Endothelial cell of umbilical vein (primary cell): ENCODE measurements at regions not wholly inside any gene's neighbourhood (a gene's known extent, or its start where the extent isn't known, plus 50 kb on each side); places are given as distances from the start of the nearest gene placed in this dataset.

Experiments
- BruUV-seq: library from RNA; stranded (reverse); fragments of 400-500 nt; replicated peaks from 2 replicates; lab custom pipeline; 2021; lab: Mats Ljungman, UMichigan
- CTCF ChIA-PET: fragments of 300-600, 350-600 bp; sonication (Branson Sonifier 250); formaldehyde crosslinking; loops from one replicate; lab custom pipeline; 2021; ENCODE audit warnings: antibody characterized with exemption, inconsistent platforms; lab: Charles Lee
- POLR2A ChIA-PET: fragments of 300-600, 350-600 bp; sonication (Branson Sonifier 250); formaldehyde crosslinking; loops from one replicate; lab custom pipeline; 2021; ENCODE audit warnings: antibody characterized with exemption, inconsistent platforms; lab: Charles Lee
- DNase-seq: peaks from one replicate; pipeline ENCODE4 v3.0.0-alpha.2; 2011; ENCODE audit warnings: low read depth, low spot score
- FAIRE-seq: peaks from 2 replicates; lab custom pipeline; 2011; peaks lifted over from hg19 to GRCh38; lab: Jason Lieb, UNC
- H2AFZ ChIP-seq: 2 replicates; pipeline ENCODE4 v1.6.0; 2012; ENCODE audit warnings: low read depth, low read length, control low read depth, inconsistent platforms
- H3K27ac ChIP-seq: 2 replicates; pipeline ENCODE4 v1.5.1; 2011; ENCODE audit warnings: low read depth, mild to moderate bottlenecking, control low read depth, low read length, moderate library complexity; ENCODE audit not compliant: insufficient read depth
- H3K27me3 ChIP-seq, 2 experiments: 2 replicates each; pipeline versions ENCODE4 v1.6.0 to v1.6.1; 2011; ENCODE audit warnings: low read length in 2 of 2, mixed read lengths in 1 of 2; ENCODE audit not compliant: control insufficient read depth in 2 of 2, insufficient read depth in 2 of 2
- H3K36me3 ChIP-seq, 2 experiments: 2 replicates in 1 of 2; 3 replicates in 1 of 2; pipeline ENCODE4 v1.5.1; 2011; ENCODE audit warnings: low read length in 2 of 2, mild to moderate bottlenecking in 1 of 2, moderate library complexity in 1 of 2; ENCODE audit not compliant: control insufficient read depth in 2 of 2, insufficient read depth in 2 of 2; ENCODE audit errors: extremely low read depth in 1 of 2
- H3K4me1 ChIP-seq: 3 replicates; pipeline ENCODE4 v1.5.1; 2011; ENCODE audit warnings: mild to moderate bottlenecking, low read length; ENCODE audit not compliant: control insufficient read depth, insufficient read depth; ENCODE audit errors: extremely low read depth
- H3K4me2 ChIP-seq: 2 replicates; pipeline ENCODE4 v1.6.1; 2011; ENCODE audit warnings: low read length, control low read depth, mixed read lengths; ENCODE audit not compliant: insufficient read depth
- H3K4me3 ChIP-seq, 3 experiments: fragments of 200-600 bp in 1 of 3; sonication (generic), shearing (Covaris generic) in 1 of 3; replicated peaks in 1 of 3; 2 replicates each; pipeline ENCODE4 v1.5.1; 2011 to 2016; ENCODE audit warnings: control low read depth in 3 of 3, low read length in 3 of 3, mild to moderate bottlenecking in 2 of 3, inconsistent platforms in 1 of 3, low read depth in 1 of 3, moderate library complexity in 1 of 3; ENCODE audit not compliant: insufficient read depth in 1 of 3
- H3K79me2 ChIP-seq: 2 replicates; pipeline ENCODE4 v1.6.0; 2012; ENCODE audit warnings: low read length, inconsistent platforms; ENCODE audit not compliant: control insufficient read depth, insufficient read depth
- H3K9ac ChIP-seq: replicated peaks from 2 replicates; pipeline ENCODE3; 2011; ENCODE audit warnings: low read length, control low read depth; ENCODE audit not compliant: insufficient read depth; ENCODE audit errors: extremely low read depth
- H3K9me1 ChIP-seq: replicated peaks from 3 replicates; pipeline ENCODE4 v1.6.0; 2011; ENCODE audit warnings: mild to moderate bottlenecking, low read length; ENCODE audit not compliant: control insufficient read depth, insufficient read depth; ENCODE audit errors: extremely low read depth
- H3K9me3 ChIP-seq: replicated peaks from 2 replicates; pipeline ENCODE4 v1.5.1; 2012; ENCODE audit warnings: low read length, inconsistent platforms; ENCODE audit not compliant: control insufficient read depth, insufficient read depth
- H4K20me1 ChIP-seq: replicated peaks from 2 replicates; pipeline ENCODE3; 2011; ENCODE audit warnings: mild to moderate bottlenecking, low read length; ENCODE audit not compliant: control insufficient read depth, insufficient read depth; ENCODE audit errors: extremely low read depth
- EZH2 ChIP-seq: IDR thresholded peaks from 2 replicates; pipeline ENCODE4 v1.6.1; 2012; ENCODE audit warnings: borderline replicate concordance, low read depth, mild to moderate bottlenecking, moderate library complexity, low read length, inconsistent platforms; ENCODE audit not compliant: severe bottlenecking
- FOS ChIP-seq: IDR thresholded peaks from 2 replicates; pipeline ENCODE4 v1.6.1; 2011; ENCODE audit warnings: mild to moderate bottlenecking, low read length, moderate library complexity, borderline replicate concordance; ENCODE audit not compliant: insufficient read depth
- GATA2 ChIP-seq: IDR thresholded peaks from 2 replicates; pipeline ENCODE4 v1.7.0; 2011; ENCODE audit warnings: low read depth, mild to moderate bottlenecking, moderate library complexity, mixed read lengths, low read length; ENCODE audit not compliant: insufficient read length, insufficient read depth
- JUN ChIP-seq: IDR thresholded peaks from 2 replicates; pipeline ENCODE4 v1.6.1; 2011; ENCODE audit warnings: borderline replicate concordance, low read depth; ENCODE audit not compliant: insufficient read length, insufficient read depth
- MYC ChIP-seq: IDR thresholded peaks from one replicate; pipeline ENCODE4 v1.6.1; 2011; ENCODE audit warnings: mild to moderate bottlenecking, low read depth, low read length
- POLR2A ChIP-seq: IDR thresholded peaks from 2 replicates; pipeline ENCODE4 v1.6.1; 2012; ENCODE audit warnings: low read depth, mild to moderate bottlenecking, control low read depth, low read length
- POLR2AphosphoS5 ChIP-seq: IDR thresholded peaks from 2 replicates; pipeline ENCODE4 v1.6.1; 2012; ENCODE audit warnings: low read depth, mild to moderate bottlenecking, control low read depth, low read length, moderate library complexity; ENCODE audit not compliant: insufficient read depth
- dilution Hi-C: fragments of 300-500 bp; cut with MboI; formaldehyde crosslinking; loops from one replicate; pipeline ENCODE4 v1.15.0; 2019; ENCODE audit warnings: low sequenced_read_pairs; ENCODE audit not compliant: extremely low pct_ligation_motif_present
- intact Hi-C: fragments of 100-400 bp; cut with micrococcal nuclease; formaldehyde crosslinking; loops from one replicate; pipeline ENCODE4 v1.10.0; 2022
- TF ChIP-seq, protein P1 (sequence below), 2 donors: IDR thresholded peaks; 1 replicate in 1 of 2; 2 replicates in 1 of 2; pipeline ENCODE4 v1.5.1; 2011; ENCODE audit warnings: low read length in 2 of 2, mild to moderate bottlenecking in 2 of 2, moderate library complexity in 2 of 2, control low read depth in 1 of 2, inconsistent platforms in 1 of 2, low read depth in 1 of 2; ENCODE audit not compliant: insufficient read depth in 1 of 2; ENCODE audit errors: extremely low read depth in 1 of 2
- TF ChIP-seq, protein P2 (sequence below): IDR thresholded peaks from 2 replicates; pipeline ENCODE4 v1.6.1; 2011; ENCODE audit not compliant: insufficient read depth, insufficient read length

GRCh38 chr18:75779450-75779849 lies 351.9 kb upstream of the SMIM21 start:
- dilution Hi-C loops (no loop called here), intact Hi-C loops (no loop called here)
- Histone ChIP-seq H3K4me2 (no peak overlapping the region), H4K20me1 (no peaks in the 10 kb centered on the region), H3K9me3 (peaks cover 8% of the 10 kb centered on the region), H3K79me2 (no peaks in the 10 kb centered on the region), H3K36me3 (no peaks in the 10 kb centered on the region), H2AFZ (no peak overlapping the region), H3K27ac (no peak overlapping the region), H3K4me3 (no peak overlapping the region), H3K9ac (no peak overlapping the region), H3K9me1 (no peaks in the 10 kb centered on the region), H3K27me3 (no peaks in the 10 kb centered on the region), H3K4me1 (no peaks in the 10 kb centered on the region)
- POLR2A ChIA-PET = no interaction called here
- TF ChIP-seq FOS (no peak), MYC (no peak), GATA2 (no peak), POLR2AphosphoS5 (no peak), EZH2 (no peak), POLR2A (no peak), JUN (no peak)
- TF ChIP-seq, protein P1, sequence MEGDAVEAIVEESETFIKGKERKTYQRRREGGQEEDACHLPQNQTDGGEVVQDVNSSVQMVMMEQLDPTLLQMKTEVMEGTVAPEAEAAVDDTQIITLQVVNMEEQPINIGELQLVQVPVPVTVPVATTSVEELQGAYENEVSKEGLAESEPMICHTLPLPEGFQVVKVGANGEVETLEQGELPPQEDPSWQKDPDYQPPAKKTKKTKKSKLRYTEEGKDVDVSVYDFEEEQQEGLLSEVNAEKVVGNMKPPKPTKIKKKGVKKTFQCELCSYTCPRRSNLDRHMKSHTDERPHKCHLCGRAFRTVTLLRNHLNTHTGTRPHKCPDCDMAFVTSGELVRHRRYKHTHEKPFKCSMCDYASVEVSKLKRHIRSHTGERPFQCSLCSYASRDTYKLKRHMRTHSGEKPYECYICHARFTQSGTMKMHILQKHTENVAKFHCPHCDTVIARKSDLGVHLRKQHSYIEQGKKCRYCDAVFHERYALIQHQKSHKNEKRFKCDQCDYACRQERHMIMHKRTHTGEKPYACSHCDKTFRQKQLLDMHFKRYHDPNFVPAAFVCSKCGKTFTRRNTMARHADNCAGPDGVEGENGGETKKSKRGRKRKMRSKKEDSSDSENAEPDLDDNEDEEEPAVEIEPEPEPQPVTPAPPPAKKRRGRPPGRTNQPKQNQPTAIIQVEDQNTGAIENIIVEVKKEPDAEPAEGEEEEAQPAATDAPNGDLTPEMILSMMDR (IDR thresholded peaks at IDR 0.05; ENCODE audit: extremely low read depth in 1 of 2, insufficient read depth in 1 of 2, low read depth in 1 of 2, low read length in 2 of 2) = no peak
- TF ChIP-seq, protein P2, sequence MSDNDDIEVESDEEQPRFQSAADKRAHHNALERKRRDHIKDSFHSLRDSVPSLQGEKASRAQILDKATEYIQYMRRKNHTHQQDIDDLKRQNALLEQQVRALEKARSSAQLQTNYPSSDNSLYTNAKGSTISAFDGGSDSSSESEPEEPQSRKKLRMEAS = no peak
- no TSS peak for BruUV-seq
- CTCF ChIA-PET = no interaction called here
- DNase-seq (no peak), FAIRE-seq (no peak)
